Heart left ventricle (tissue), 16 donors: ENCODE measurements at regions not wholly inside any gene's neighbourhood (a gene's known extent, or its start where the extent isn't known, plus 50 kb on each side); places are given as distances from the start of the nearest gene placed in this dataset.

ENCODE experiments used
- ATAC-seq, 4 donors: fragments of 200-7000 bp; cut with Tn5 transposase; one replicate each; pipeline ENCODE4 v1.9.1; 2020 to 2022; ENCODE audit warnings: moderate library complexity in 4 of 4, mild to moderate bottlenecking in 3 of 4, moderate number of reproducible peaks in 1 of 4
- DNase-seq, 5 donors: peaks; one replicate each; pipeline ENCODE4 v3.0.0-alpha.2; 2020
- H3K27ac ChIP-seq, 12 donors: fragments of 200-600 bp; sonication (generic) in 4 of 12; one replicate each; pipeline versions ENCODE4 v1.5.0 to v1.8.0; 2016 to 2022; ENCODE audit warnings: mild to moderate bottlenecking in 2 of 12
- H3K27me3 ChIP-seq, 9 donors: fragments of 200-600 bp; sonication (generic) in 2 of 9; one replicate each; pipeline versions ENCODE4 v1.5.1 to v1.8.0; 2016 to 2022; ENCODE audit warnings: mild to moderate bottlenecking in 3 of 9
- H3K36me3 ChIP-seq, 9 donors: fragments of 200-600 bp; sonication (generic) in 2 of 9; one replicate each; pipeline versions ENCODE4 v1.5.0 to v1.8.0; 2018 to 2022; ENCODE audit warnings: mild to moderate bottlenecking in 2 of 9
- H3K4me1 ChIP-seq, 12 donors: fragments of 200-600 bp; sonication (generic) in 4 of 12; one replicate each; pipeline versions ENCODE4 v1.5.0 to v1.8.0; 2016 to 2022; ENCODE audit warnings: mild to moderate bottlenecking in 3 of 12
- H3K4me3 ChIP-seq, 12 donors: fragments of 200-600 bp; sonication (generic) in 4 of 12; one replicate each; pipeline versions ENCODE4 v1.5.0 to v1.8.0; 2017 to 2022; ENCODE audit warnings: mild to moderate bottlenecking in 9 of 12, moderate library complexity in 4 of 12
- H3K9me3 ChIP-seq, 12 donors: fragments of 200-600 bp; sonication (generic) in 4 of 12; one replicate each; pipeline versions ENCODE4 v1.5.0 to v1.8.0; 2016 to 2022; ENCODE audit warnings: mild to moderate bottlenecking in 1 of 12
- POLR2A ChIP-seq, 2 donors: fragments of 450-650 bp; IDR thresholded peaks; one replicate each; pipeline ENCODE4 v1.6.1; 2017; ENCODE audit warnings: antibody characterized with exemption in 2 of 2, mild to moderate bottlenecking in 2 of 2, moderate library complexity in 2 of 2
- WGBS, 4 donors: extraction: QIAGEN DNeasy Blood & Tissue Kit in 2 of 4; methylation state at CpG; one replicate each; pipeline versions ENCODE4 v1.1.5 to v1.1.7; 2013 to 2018; 5-methylcytosine and 5-hydroxymethylcytosine counted together
- intact Hi-C, 10 donors: fragments of 100-400 bp; cut with DNase I; formaldehyde crosslinking; loops; one replicate each; pipeline versions ENCODE4 v1.11.1 to v1.14.2; 2022
- TF ChIP-seq, protein P1 (sequence below), 12 donors: fragments of 200-600 bp; sonication (generic) in 4 of 12; IDR thresholded peaks; one replicate each; pipeline versions ENCODE4 v1.5.0 to v1.8.0; 2018 to 2022; ENCODE audit warnings: antibody characterized with exemption in 12 of 12, mild to moderate bottlenecking in 5 of 12
- donor health status: ischemic (EF 13 %, LVEDD 7.1; RV severe dilation, severe dysfunction).
- donor health status: healthy with polysubstance abuse.
- donor health status: DM: no; HTN: yes; CAD: no.
- donor health status: DM: no; HTN: no; CAD: no.
- donor health status: ischemic (EF 25% LVEDD 6.9; RV normal size, moderate dysfunction).
- donor health status: ischemic (EF 25% LVEDD 5.7; RV mildly dilated, moderate dysfunction).
- donor health status: healthy.
- donor health status: DM: yes; HTN: yes; CAD: no.
- donor health status: ischemic (EF 35%, LVEDD 5.7; RV mildly dilated, moderate dysfunction).
- donor health status: nonischemic (EF 11% LVEDD 7.7; RV severe dilation, severe dysfunction).
- donor health status: DM: yes; HTN: yes; CAD: no.
- donor health status: PGD.
- donor health status: ischemic (EF 29% LVEDD 5.4; RV normal size, mild dysfunction).
- donor health status: nonischemic (EF 23%, LVEDD 6.1; RV moderate dilation, normal function).

DNA sequence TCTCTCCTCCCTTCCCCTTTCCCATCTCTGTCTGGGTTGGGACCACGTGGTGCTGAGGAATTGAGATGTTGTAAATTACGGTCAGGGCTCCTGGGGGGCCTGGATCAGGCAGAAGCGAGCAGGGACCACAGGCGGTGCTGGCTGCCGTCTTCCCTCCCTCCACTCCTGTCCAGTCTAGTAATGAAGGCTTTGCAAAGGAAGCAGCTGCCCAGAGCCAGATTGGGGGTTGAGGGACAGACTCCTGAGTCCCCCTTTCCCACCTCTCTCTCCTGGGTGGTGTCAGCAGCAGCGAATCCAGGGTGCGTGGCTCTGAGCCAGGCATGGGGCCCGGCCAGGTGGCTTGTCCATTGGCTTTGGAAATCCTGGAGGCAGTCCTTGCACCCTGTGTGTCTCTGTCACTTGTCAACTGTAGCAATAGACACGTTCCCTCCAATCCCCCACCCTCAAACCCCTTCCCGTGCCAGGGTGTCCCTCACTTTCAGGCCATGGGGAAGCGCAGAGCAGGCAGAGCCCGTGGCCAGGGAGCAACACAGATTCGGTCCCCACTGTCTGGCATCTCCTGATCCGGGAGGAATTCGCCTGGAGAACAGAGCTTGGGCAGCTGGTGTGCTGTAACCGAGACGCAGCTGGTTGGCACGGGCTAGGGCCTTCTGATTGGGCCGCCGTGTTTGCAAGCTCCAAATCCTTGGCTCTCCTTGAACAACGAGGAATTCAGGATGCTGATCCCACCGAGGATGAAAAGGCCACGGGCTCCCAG, 64.8 kb upstream of the WNT4 start:
- H3K4me3 ChIP-seq = no peak overlapping the region
- no peak for DNase-seq
- no peak for ATAC-seq
- H3K36me3 ChIP-seq = no peaks in the 10 kb centered on the region
- H3K4me1 ChIP-seq = no peaks in the 10 kb centered on the region
- H3K9me3 ChIP-seq = no peaks in the 10 kb centered on the region
- H3K27ac ChIP-seq = no peak overlapping the region
- intact Hi-C loops = no loop called here
- H3K27me3 ChIP-seq = peaks cover 26 to 92% (median 49%) of the 10 kb centered on the region in 9 donors
- 26 to 45% (median 31%) methylated on average over 12 to 23 of the region's 23 CpGs for WGBS, 4 donors
- TF ChIP-seq, protein P1, sequence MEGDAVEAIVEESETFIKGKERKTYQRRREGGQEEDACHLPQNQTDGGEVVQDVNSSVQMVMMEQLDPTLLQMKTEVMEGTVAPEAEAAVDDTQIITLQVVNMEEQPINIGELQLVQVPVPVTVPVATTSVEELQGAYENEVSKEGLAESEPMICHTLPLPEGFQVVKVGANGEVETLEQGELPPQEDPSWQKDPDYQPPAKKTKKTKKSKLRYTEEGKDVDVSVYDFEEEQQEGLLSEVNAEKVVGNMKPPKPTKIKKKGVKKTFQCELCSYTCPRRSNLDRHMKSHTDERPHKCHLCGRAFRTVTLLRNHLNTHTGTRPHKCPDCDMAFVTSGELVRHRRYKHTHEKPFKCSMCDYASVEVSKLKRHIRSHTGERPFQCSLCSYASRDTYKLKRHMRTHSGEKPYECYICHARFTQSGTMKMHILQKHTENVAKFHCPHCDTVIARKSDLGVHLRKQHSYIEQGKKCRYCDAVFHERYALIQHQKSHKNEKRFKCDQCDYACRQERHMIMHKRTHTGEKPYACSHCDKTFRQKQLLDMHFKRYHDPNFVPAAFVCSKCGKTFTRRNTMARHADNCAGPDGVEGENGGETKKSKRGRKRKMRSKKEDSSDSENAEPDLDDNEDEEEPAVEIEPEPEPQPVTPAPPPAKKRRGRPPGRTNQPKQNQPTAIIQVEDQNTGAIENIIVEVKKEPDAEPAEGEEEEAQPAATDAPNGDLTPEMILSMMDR (IDR thresholded peaks at IDR 0.05) = no peak
- no peak for TF ChIP-seq POLR2A (IDR thresholded peaks at IDR 0.05)

DNA sequence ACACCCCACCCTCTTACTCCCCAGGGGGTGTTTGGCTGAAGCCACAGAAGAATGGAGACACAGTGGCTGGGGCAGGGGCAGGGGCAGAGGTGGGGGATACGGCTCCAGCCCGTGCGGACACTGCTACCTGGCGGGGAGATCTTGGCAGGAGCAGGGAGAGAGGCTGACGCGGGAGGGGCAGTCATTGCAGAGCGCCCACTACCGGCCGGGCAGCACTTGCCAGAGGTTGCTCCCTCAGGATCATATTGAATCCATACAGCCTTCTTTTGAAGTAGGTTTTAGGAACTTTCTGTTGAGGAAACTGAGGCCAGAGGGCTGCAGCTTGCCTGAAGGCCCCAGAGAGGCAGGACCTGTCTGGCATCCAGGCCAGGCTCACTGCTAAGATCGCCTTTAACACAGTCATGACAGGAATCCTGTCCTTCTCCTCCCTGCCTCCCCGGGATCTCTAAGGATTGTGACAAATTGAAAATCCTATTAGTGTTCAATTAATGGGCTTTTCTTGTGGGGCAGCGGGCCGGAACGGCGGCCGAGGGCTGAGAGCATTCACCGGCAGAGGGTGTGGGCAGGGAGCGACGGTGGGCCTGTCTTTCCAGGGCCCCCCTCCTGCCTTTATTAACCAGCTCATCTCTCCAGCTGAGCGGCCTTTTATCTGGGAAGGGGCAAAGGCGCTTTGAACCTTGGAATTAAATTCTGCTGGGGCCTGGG, 65.5 kb upstream of the WNT4 start:
- intact Hi-C loops = no loop called here
- TF ChIP-seq, protein P1 (IDR thresholded peaks at IDR 0.05) = no peak
- TF ChIP-seq POLR2A (IDR thresholded peaks at IDR 0.05) = no peak
- no peaks in the 10 kb centered on the region for H3K36me3 ChIP-seq
- H3K27me3 ChIP-seq = peaks cover 29 to 89% (median 56%) of the 10 kb centered on the region in 9 donors
- no peaks in the 10 kb centered on the region for H3K9me3 ChIP-seq
- 33 to 38% (median 37%) methylated on average over 18 to 21 of the region's 21 CpGs for WGBS, 4 donors
- ATAC-seq (no peak), DNase-seq (no peak)
- H3K4me3 ChIP-seq = no peak overlapping the region
- no peaks in the 10 kb centered on the region for H3K4me1 ChIP-seq
- no peak overlapping the region for H3K27ac ChIP-seq

DNA sequence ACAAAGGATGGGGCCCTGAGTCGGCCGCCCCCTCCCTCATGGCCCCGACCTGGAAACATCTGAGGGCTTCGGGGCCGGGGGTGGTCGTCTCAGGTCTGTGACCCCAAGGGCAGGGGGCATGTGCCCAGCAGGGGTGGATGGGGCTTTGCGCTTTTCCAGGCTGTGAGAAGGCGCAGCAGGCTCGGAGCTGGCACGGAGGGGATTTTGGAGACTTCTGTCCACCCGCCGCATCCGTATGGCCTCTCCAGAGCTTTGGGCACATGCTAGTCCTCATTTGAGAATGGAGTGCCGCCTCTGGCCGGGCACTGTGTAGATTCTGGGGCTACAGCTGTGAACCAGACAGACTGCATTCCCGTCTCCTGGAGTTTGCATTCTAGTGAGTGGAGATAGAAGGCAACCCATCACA, 66.1 kb upstream of the WNT4 start:
- intact Hi-C loops = no loop called here
- DNase-seq = no peak
- Histone ChIP-seq H3K36me3 (no peaks in the 10 kb centered on the region), H3K4me3 (no peak overlapping the region), H3K27me3 (peaks cover 29 to 88% (median 58%) of the 10 kb centered on the region in 9 donors), H3K27ac (no peak overlapping the region), H3K9me3 (no peaks in the 10 kb centered on the region), H3K4me1 (no peaks in the 10 kb centered on the region)
- ATAC-seq = no peak
- no peak for TF ChIP-seq POLR2A (IDR thresholded peaks at IDR 0.05)
- TF ChIP-seq, protein P1 (IDR thresholded peaks at IDR 0.05) = no peak
- 31 to 38% (median 34%) methylated on average over 7 to 16 of the region's 16 CpGs for WGBS, 4 donors

DNA sequence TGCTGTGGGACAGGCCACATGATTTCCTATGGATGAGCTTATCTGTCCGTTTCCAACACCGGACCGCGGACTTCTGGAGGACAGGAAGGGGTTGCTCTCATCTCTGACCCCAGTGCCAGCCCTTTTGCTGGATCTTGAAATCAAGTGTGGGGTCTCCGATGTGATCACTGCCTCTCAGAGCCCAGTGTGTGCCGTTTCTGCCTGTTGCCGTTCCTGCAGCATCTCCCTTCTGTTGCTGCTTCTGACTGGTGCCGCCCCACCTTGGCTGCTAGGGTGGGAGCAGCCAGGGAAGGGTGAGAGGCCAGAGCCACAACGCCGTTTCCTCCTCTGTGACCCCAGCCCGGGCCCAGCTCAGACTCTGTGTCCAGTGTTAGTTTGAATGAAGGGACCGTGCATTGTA, 67.3 kb upstream of the WNT4 start:
- no peak overlapping the region for H3K4me3 ChIP-seq
- no peaks in the 10 kb centered on the region for H3K4me1 ChIP-seq
- TF ChIP-seq, protein P1 (IDR thresholded peaks at IDR 0.05) = no peak
- TF ChIP-seq POLR2A (IDR thresholded peaks at IDR 0.05) = no peak
- no peaks in the 10 kb centered on the region for H3K36me3 ChIP-seq
- no peaks in the 10 kb centered on the region for H3K9me3 ChIP-seq
- DNase-seq (no peak), ATAC-seq (no peak)
- no peak overlapping the region for H3K27ac ChIP-seq
- H3K27me3 ChIP-seq = peaks cover 29 to 87% (median 58%) of the 10 kb centered on the region in 9 donors
- 41 to 52% (median 48%) methylated on average over 12 of the region's 12 CpGs for WGBS, 4 donors
- intact Hi-C loops = no loop called here
